MM.1S (cell line): ENCODE measurements at regions not wholly inside any gene's neighbourhood (a gene's known extent, or its start where the extent isn't known, plus 50 kb on each side); places are given as distances from the start of the nearest gene placed in this dataset.

Experiments
- DNase-seq: peaks from one replicate; pipeline ENCODE4 v3.0.0-alpha.2; 2015
- H2AFZ ChIP-seq: fragments of 300-600 bp; sonication (generic); 2 replicates; pipeline ENCODE4 v1.6.0; 2016; ENCODE audit warnings: antibody characterized with exemption, low read length
- H3F3A ChIP-seq: fragments of 300-600 bp; sonication (generic); 2 replicates; pipeline ENCODE4 v1.6.1; 2016; ENCODE audit warnings: mild to moderate bottlenecking, antibody characterized with exemption, low read length, moderate library complexity, mixed read lengths; ENCODE audit not compliant: insufficient read depth
- H3K27ac ChIP-seq: fragments of 300-600 bp; sonication (generic); 2 replicates; pipeline ENCODE4 v1.5.1; 2016; ENCODE audit warnings: mild to moderate bottlenecking, low read length
- H3K27me3 ChIP-seq: fragments of 300-600 bp; sonication (generic); replicated peaks from 2 replicates; pipeline ENCODE4 v1.6.0; 2016; ENCODE audit warnings: low read length; ENCODE audit not compliant: insufficient read depth
- H3K36me3 ChIP-seq: fragments of 300-600 bp; sonication (generic); replicated peaks from 2 replicates; pipeline ENCODE4 v1.6.1; 2016; ENCODE audit warnings: mild to moderate bottlenecking, low read length, mixed read lengths; ENCODE audit not compliant: insufficient read depth
- H3K4me1 ChIP-seq: fragments of 300-600 bp; sonication (generic); 2 replicates; pipeline ENCODE4 v1.6.1; 2016; ENCODE audit warnings: low read length, mixed read lengths
- H3K4me2 ChIP-seq: fragments of 300-600 bp; sonication (generic); 2 replicates; pipeline ENCODE4 v1.6.0; 2016; ENCODE audit warnings: low read depth, low read length
- H3K4me3 ChIP-seq: fragments of 300-600 bp; sonication (generic); 2 replicates; pipeline ENCODE4 v1.5.1; 2016; ENCODE audit warnings: low read length, mixed read lengths
- H3K79me2 ChIP-seq: fragments of 300-600 bp; sonication (generic); 2 replicates; pipeline ENCODE4 v1.6.1; 2016; ENCODE audit warnings: mixed run types, low read length, mixed read lengths
- H3K9ac ChIP-seq: fragments of 300-600 bp; sonication (generic); 2 replicates; pipeline ENCODE4 v1.6.1; 2016; ENCODE audit warnings: low read length, mixed read lengths
- H3K9me2 ChIP-seq: fragments of 300-600 bp; sonication (generic); replicated peaks from 2 replicates; pipeline ENCODE4 v1.6.1; 2016; ENCODE audit warnings: mild to moderate bottlenecking, low read length, mixed read lengths; ENCODE audit not compliant: insufficient read depth
- H3K9me3 ChIP-seq: fragments of 300-600 bp; sonication (generic); replicated peaks from 2 replicates; pipeline ENCODE4 v1.6.1; 2016; ENCODE audit warnings: mild to moderate bottlenecking, low read length, mixed read lengths; ENCODE audit not compliant: insufficient read depth
- H4K20me1 ChIP-seq: fragments of 300-600 bp; sonication (generic); 2 replicates; pipeline ENCODE4 v1.6.1; 2016; ENCODE audit warnings: mild to moderate bottlenecking, low read length, moderate library complexity, mixed read lengths; ENCODE audit not compliant: insufficient read depth
- CTCF ChIP-seq: fragments of 300-600 bp; sonication (generic); IDR thresholded peaks from 2 replicates; pipeline ENCODE4 v1.5.1; 2016; ENCODE audit warnings: antibody characterized with exemption, low read length, mixed read lengths
- EZH2 ChIP-seq: fragments of 300-600 bp; sonication (generic); optimal IDR thresholded peaks from 2 replicates; pipeline ENCODE3; 2017; ENCODE audit warnings: low read depth, mild to moderate bottlenecking, antibody characterized with exemption, low read length, mixed read lengths
- EZH2phosphoT487 ChIP-seq: fragments of 300-600 bp; sonication (generic); IDR thresholded peaks from 2 replicates; pipeline ENCODE4 v1.6.1; 2018; ENCODE audit warnings: antibody characterized with exemption, low read length

GRCh38 chr12:62162214-62162613 is 98.0 kb upstream of the USP15 start:
- H3K4me3 ChIP-seq = no peak overlapping the region
- H3K27ac ChIP-seq = no peak overlapping the region
- no peaks in the 10 kb centered on the region for H3K79me2 ChIP-seq
- no peaks in the 10 kb centered on the region for H3K27me3 ChIP-seq
- peak; percentile 34 for DNase-seq
- TF ChIP-seq EZH2 = no peak
- TF ChIP-seq CTCF = no peak
- no peak for TF ChIP-seq EZH2phosphoT487
- H3F3A ChIP-seq = no peaks in the 10 kb centered on the region
- H3K36me3 ChIP-seq = no peaks in the 10 kb centered on the region
- H3K9me3 ChIP-seq = no peaks in the 10 kb centered on the region
- H4K20me1 ChIP-seq = no peaks in the 10 kb centered on the region
- no peaks in the 10 kb centered on the region for H3K9me2 ChIP-seq
- peak overlapping the region; percentile 2; the same call in 1 of the 2 replicates for H3K4me2 ChIP-seq
- no peak overlapping the region for H3K9ac ChIP-seq
- H3K4me1 ChIP-seq = peaks cover 15% of the 10 kb centered on the region
- H2AFZ ChIP-seq = no peak overlapping the region

- no peaks in the 10 kb centered on the region for H4K20me1 ChIP-seq
- no peak for TF ChIP-seq CTCF
- no peak for TF ChIP-seq EZH2
- no peak for TF ChIP-seq EZH2phosphoT487
- peak overlapping the region; percentile 35; the same call in 1 of the 2 replicates for H3K27ac ChIP-seq
- H3K4me1 ChIP-seq = peaks cover 15% of the 10 kb centered on the region
- H3K9ac ChIP-seq = no peak overlapping the region
- peak; percentile 70 for DNase-seq
- no peaks in the 10 kb centered on the region for H3K36me3 ChIP-seq
- peak overlapping the region; percentile 63 for H3K4me2 ChIP-seq
- no peaks in the 10 kb centered on the region for H3K9me2 ChIP-seq
- H3K27me3 ChIP-seq = no peaks in the 10 kb centered on the region
- peak overlapping the region; percentile 37 for H2AFZ ChIP-seq
- no peaks in the 10 kb centered on the region for H3K9me3 ChIP-seq
- H3K4me3 ChIP-seq = peak overlapping the region; percentile 23; the same call in 1 of the 2 replicates
- H3F3A ChIP-seq = no peaks in the 10 kb centered on the region
- no peaks in the 10 kb centered on the region for H3K79me2 ChIP-seq
Measured at GRCh38 chr12:62163368-62163767, 96.8 kb upstream of the USP15 start.

- peaks cover 15% of the 10 kb centered on the region for H3K4me1 ChIP-seq
- H3F3A ChIP-seq = no peaks in the 10 kb centered on the region
- H3K36me3 ChIP-seq = no peaks in the 10 kb centered on the region
- no peak overlapping the region for H2AFZ ChIP-seq
- H3K27ac ChIP-seq = no peak overlapping the region
- no peaks in the 10 kb centered on the region for H3K9me3 ChIP-seq
- DNase-seq = no peak
- H3K79me2 ChIP-seq = no peaks in the 10 kb centered on the region
- no peaks in the 10 kb centered on the region for H3K27me3 ChIP-seq
- H3K4me2 ChIP-seq = peak overlapping the region; percentile 63
- TF ChIP-seq EZH2phosphoT487 (no peak), CTCF (no peak), EZH2 (no peak)
- H4K20me1 ChIP-seq = no peaks in the 10 kb centered on the region
- H3K9me2 ChIP-seq = no peaks in the 10 kb centered on the region
- no peak overlapping the region for H3K9ac ChIP-seq
- H3K4me3 ChIP-seq = peak overlapping the region; percentile 23; the same call in 1 of the 2 replicates
Measured at GRCh38 chr12:62164036-62164435, 96.2 kb upstream of the USP15 start.
